ENCODE measurements at regions not wholly inside any gene's neighbourhood (a gene's known extent, or its start where the extent isn't known, plus 50 kb on each side); places are given as distances from the start of the nearest gene placed in this dataset.

GRCh38 chr20:59459586-59459985 is 144.8 kb upstream of the PHACTR3 start (continued):
- no peak for TF ChIP-seq CHD7 (IDR thresholded peaks at IDR 0.05; ENCODE audit: insufficient replicate concordance, low read length)
- no peak for TF ChIP-seq POLR2A (IDR thresholded peaks at IDR 0.05; ENCODE audit: control extremely low read depth in 1 of 2, low read depth in 2 of 2, low read length in 2 of 2)
